Stomach (tissue), 4 donors: ENCODE measurements at regions not wholly inside any gene's neighbourhood (a gene's known extent, or its start where the extent isn't known, plus 50 kb on each side); places are given as distances from the start of the nearest gene placed in this dataset.

ENCODE experiments used
- EP300 ChIP-seq: sonication (generic); formaldehyde crosslinking; IDR thresholded peaks from one replicate; pipeline ENCODE4 v1.6.1; 2017; ENCODE audit warnings: antibody characterized with exemption
- POLR2A ChIP-seq, 4 donors: fragments of 450-650 bp; IDR thresholded peaks; one replicate each; pipeline ENCODE4 v1.6.1; 2016; ENCODE audit warnings: antibody characterized with exemption in 4 of 4, control low read depth in 2 of 4, mild to moderate bottlenecking in 1 of 4, moderate library complexity in 1 of 4
- POLR2AphosphoS5 ChIP-seq, 3 donors: sonication (generic); formaldehyde crosslinking; IDR thresholded peaks; one replicate each; pipeline ENCODE4 v1.6.1; 2016; ENCODE audit warnings: antibody characterized with exemption in 3 of 3
- TF ChIP-seq, protein P1 (sequence below), 7 experiments: fragments of 450-650 bp in 4 of 7; fragments of 200-600 bp in 3 of 7; sonication (generic) in 3 of 7; IDR thresholded peaks; one replicate each; pipeline ENCODE4 v1.5.1; 2016 to 2019; ENCODE audit warnings: antibody characterized with exemption in 7 of 7, control low read depth in 2 of 7, mild to moderate bottlenecking in 1 of 7

DNA sequence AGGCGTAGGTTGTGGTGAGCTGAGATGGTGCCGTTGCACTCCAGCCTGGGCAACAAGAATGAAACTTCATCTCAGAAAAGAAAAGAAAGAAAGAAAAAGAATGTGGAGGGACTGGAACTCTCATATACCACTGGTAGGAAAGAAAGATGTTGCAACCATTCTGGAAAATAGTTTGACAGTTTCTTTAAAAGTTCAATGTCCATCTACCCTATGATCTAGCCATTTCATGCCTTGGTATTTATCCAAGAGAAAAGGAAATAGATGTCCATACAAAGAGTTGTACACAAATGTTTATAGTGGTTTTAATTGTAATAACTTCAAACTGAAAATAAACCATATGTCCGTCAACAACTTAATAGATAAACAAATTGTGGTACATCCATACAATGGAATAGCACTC lies 190.1 kb upstream of the ZNF217 start:
- TF ChIP-seq, protein P1, sequence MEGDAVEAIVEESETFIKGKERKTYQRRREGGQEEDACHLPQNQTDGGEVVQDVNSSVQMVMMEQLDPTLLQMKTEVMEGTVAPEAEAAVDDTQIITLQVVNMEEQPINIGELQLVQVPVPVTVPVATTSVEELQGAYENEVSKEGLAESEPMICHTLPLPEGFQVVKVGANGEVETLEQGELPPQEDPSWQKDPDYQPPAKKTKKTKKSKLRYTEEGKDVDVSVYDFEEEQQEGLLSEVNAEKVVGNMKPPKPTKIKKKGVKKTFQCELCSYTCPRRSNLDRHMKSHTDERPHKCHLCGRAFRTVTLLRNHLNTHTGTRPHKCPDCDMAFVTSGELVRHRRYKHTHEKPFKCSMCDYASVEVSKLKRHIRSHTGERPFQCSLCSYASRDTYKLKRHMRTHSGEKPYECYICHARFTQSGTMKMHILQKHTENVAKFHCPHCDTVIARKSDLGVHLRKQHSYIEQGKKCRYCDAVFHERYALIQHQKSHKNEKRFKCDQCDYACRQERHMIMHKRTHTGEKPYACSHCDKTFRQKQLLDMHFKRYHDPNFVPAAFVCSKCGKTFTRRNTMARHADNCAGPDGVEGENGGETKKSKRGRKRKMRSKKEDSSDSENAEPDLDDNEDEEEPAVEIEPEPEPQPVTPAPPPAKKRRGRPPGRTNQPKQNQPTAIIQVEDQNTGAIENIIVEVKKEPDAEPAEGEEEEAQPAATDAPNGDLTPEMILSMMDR (IDR thresholded peaks at IDR 0.05), result no peak
- TF ChIP-seq POLR2AphosphoS5 (IDR thresholded peaks at IDR 0.05) (no peak), POLR2A (IDR thresholded peaks at IDR 0.05) (no peak), EP300 (no peak)
